SK-N-SH treated with all-trans-retinoic acid at 6 μM for 48 hours (cell line): ENCODE measurements at regions not wholly inside any gene's neighbourhood (a gene's known extent, or its start where the extent isn't known, plus 50 kb on each side); places are given as distances from the start of the nearest gene placed in this dataset.

ENCODE experiments used
- CREB5 ChIP-seq: fragments of 250-450 bp; sonication (Bioruptor Pico); IDR thresholded peaks from 2 replicates; pipeline ENCODE4 v1.5.1; 2020; ENCODE audit warnings: low read depth, mild to moderate bottlenecking, moderate library complexity
- RARB ChIP-seq: fragments of 250-450 bp; sonication (Bioruptor Pico); IDR thresholded peaks from 2 replicates; pipeline ENCODE4 v1.8.0; 2021; ENCODE audit warnings: mild to moderate bottlenecking, moderate library complexity
- ZNF8 ChIP-seq: fragments of 450-650 bp; formaldehyde crosslinking; IDR thresholded peaks from 2 replicates; pipeline ENCODE4 v1.5.0; 2020; ENCODE audit warnings: mild to moderate bottlenecking, moderate library complexity

- TF ChIP-seq CREB5 (CRISPR knock-in tag) (no peak), ZNF8 (no peak), RARB (CRISPR knock-in tag) (no peak)
Observed at GRCh38 chr10:36256948-36257356, 614.9 kb upstream of the FZD8 start.
